Naive thymus-derived CD8-positive, alpha-beta T cell (primary cell): ENCODE measurements at regions not wholly inside any gene's neighbourhood (a gene's known extent, or its start where the extent isn't known, plus 50 kb on each side); places are given as distances from the start of the nearest gene placed in this dataset.

Source experiments
- ATAC-seq, 2 donors: fragments of 150-1000 bp; cut with Tn5 transposase in 1 of 2; sonication (Bioruptor Pico), chemical (Tn5 transposase) in 1 of 2; 1 replicate in 1 of 2; 2 replicates in 1 of 2; pipeline ENCODE4 v1.10.0; 2021; ENCODE audit warnings: mild to moderate bottlenecking in 2 of 2, moderate library complexity in 2 of 2
- POLR2A ChIA-PET: fragments of 350-600 bp; sonication (Branson Sonifier 250); formaldehyde crosslinking; loops from one replicate; lab custom pipeline; 2021; ENCODE audit warnings: antibody characterized with exemption; lab: Charles Lee
- DNase-seq, 10 donors: peaks; one replicate each; pipeline versions ENCODE4 v3.0.0 to v3.0.0-alpha.2; 2020 to 2022
- H3K27ac Mint-ChIP-seq, 10 donors: one replicate each; pipeline ENCODE4 v1.8.0; 2020 to 2022; ENCODE audit warnings: mild to moderate bottlenecking in 10 of 10, mixed read lengths in 10 of 10, moderate library complexity in 4 of 10, inconsistent platforms in 1 of 10
- H3K27me3 Mint-ChIP-seq, 5 donors: one replicate each; pipeline ENCODE4 v1.8.0; 2021 to 2022; ENCODE audit warnings: mixed read lengths in 5 of 5
- H3K36me3 Mint-ChIP-seq, 3 donors: one replicate each; pipeline ENCODE4 v1.8.0; 2020 to 2022; ENCODE audit warnings: mixed read lengths in 3 of 3, mild to moderate bottlenecking in 2 of 3, inconsistent platforms in 1 of 3
- H3K4me1 Mint-ChIP-seq, 4 donors: one replicate each; pipeline ENCODE4 v1.8.0; 2021 to 2022; ENCODE audit warnings: mixed read lengths in 4 of 4
- H3K4me3 Mint-ChIP-seq, 10 donors: one replicate each; pipeline ENCODE4 v1.8.0; 2020 to 2022; ENCODE audit warnings: mild to moderate bottlenecking in 10 of 10, mixed read lengths in 10 of 10, moderate library complexity in 6 of 10, inconsistent platforms in 1 of 10
- H3K9me3 Mint-ChIP-seq, 9 donors: one replicate each; pipeline ENCODE4 v1.8.0; 2020 to 2022; ENCODE audit warnings: mixed read lengths in 9 of 9, mild to moderate bottlenecking in 3 of 9, inconsistent platforms in 1 of 9, moderate library complexity in 1 of 9

GRCh38 chr21:33977721-33978369 lies 62.2 kb upstream of the ATP5PO start:
- Mint-ChIP-seq H3K27me3 (no peaks in the 10 kb centered on the region), H3K36me3 (peaks cover 0 to 5% (median 0%) of the 10 kb centered on the region in 3 donors), H3K9me3 (no peaks in the 10 kb centered on the region), H3K4me1 (peaks cover 31 to 64% (median 51%) of the 10 kb centered on the region in 4 donors), H3K4me3 (no peak overlapping the region), H3K27ac (peak overlapping the region in 9 of 10 donors; percentile 69 to 96 (median 88))
- DNase-seq (no peak), ATAC-seq (no peak)
- POLR2A ChIA-PET: interaction anchor here (0.6 to 3.8 kb wide), 3 partner anchors 10 to 29 kb away, joined by 3 to 28 read pairs (median 3); no protein-coding TSS in a partner anchor

- POLR2A ChIA-PET: interaction anchor here (0.6 to 3.8 kb wide), 5 partner anchors 11 to 45 kb away, joined by 3 to 28 read pairs (median 3); no protein-coding TSS in a partner anchor
- no peaks in the 10 kb centered on the region for H3K27me3 Mint-ChIP-seq
- H3K36me3 Mint-ChIP-seq: peaks cover 0 to 5% (median 3%) of the 10 kb centered on the region in 3 donors
- peaks cover 30 to 64% (median 51%) of the 10 kb centered on the region in 4 donors for H3K4me1 Mint-ChIP-seq
- H3K27ac Mint-ChIP-seq: peak overlapping the region; percentile 79 to 97 (median 90)
- peak overlapping the region in 9 of 10 donors; percentile 12 to 74 (median 71) for H3K4me3 Mint-ChIP-seq
- no peaks in the 10 kb centered on the region for H3K9me3 Mint-ChIP-seq
- DNase-seq: no peak
- ATAC-seq: no peak
Measured at GRCh38 chr21:33977017-33977720, 61.6 kb upstream of the ATP5PO start.

GRCh38 chr21:33976082-33977016 lies 60.7 kb upstream of the ATP5PO start:
- H3K4me3 Mint-ChIP-seq: peak overlapping the region; percentile 47 to 85 (median 72)
- peaks cover 0 to 11% (median 11%) of the 10 kb centered on the region in 3 donors for H3K36me3 Mint-ChIP-seq
- no peaks in the 10 kb centered on the region for H3K27me3 Mint-ChIP-seq
- ATAC-seq (peak; percentile 61 to 83), DNase-seq (peak in 7 of 10 donors; percentile 32 to 68 (median 37))
- POLR2A ChIA-PET: interaction anchor here (0.5 to 3.8 kb wide), 9 partner anchors 11 to 496 kb away, joined by 3 to 28 read pairs (median 3); no protein-coding TSS in a partner anchor
- H3K27ac Mint-ChIP-seq: peak overlapping the region; percentile 79 to 97 (median 90)
- peaks cover 34 to 65% (median 57%) of the 10 kb centered on the region in 4 donors for H3K4me1 Mint-ChIP-seq
- H3K9me3 Mint-ChIP-seq: no peaks in the 10 kb centered on the region

- DNase-seq (peak in 8 of 10 donors; percentile 13 to 64 (median 22)), ATAC-seq (peak; percentile 64 to 74)
- peaks cover 0 to 17% (median 15%) of the 10 kb centered on the region in 3 donors for H3K36me3 Mint-ChIP-seq
- POLR2A ChIA-PET: interaction anchor here (0.5 to 3.8 kb wide), 10 partner anchors 14 to 495 kb away, joined by 3 to 28 read pairs (median 3); no protein-coding TSS in a partner anchor
- H3K4me1 Mint-ChIP-seq: peaks cover 34 to 61% (median 55%) of the 10 kb centered on the region in 4 donors
- H3K4me3 Mint-ChIP-seq: peak overlapping the region; percentile 47 to 85 (median 72)
- H3K27me3 Mint-ChIP-seq: no peaks in the 10 kb centered on the region
- no peaks in the 10 kb centered on the region for H3K9me3 Mint-ChIP-seq
- peak overlapping the region; percentile 66 to 97 (median 90) for H3K27ac Mint-ChIP-seq
Measured at GRCh38 chr21:33975548-33976081, 60.0 kb upstream of the ATP5PO start.

GRCh38 chr21:33974513-33975468 lies 59.2 kb upstream of the ATP5PO start:
- peak in 1 of 2 donors; percentile 6 for ATAC-seq
- no peak for DNase-seq
- H3K36me3 Mint-ChIP-seq: peaks cover under 1 to 25% (median 23%) of the 10 kb centered on the region in 3 donors
- POLR2A ChIA-PET: interaction anchor here (1.0 to 3.8 kb wide), 5 partner anchors 13 to 51 kb away, joined by 3 to 28 read pairs (median 4); no protein-coding TSS in a partner anchor
- peak overlapping the region; percentile 41 to 97 (median 90) for H3K27ac Mint-ChIP-seq
- peak overlapping the region in 7 of 10 donors; percentile 5 to 74 (median 71) for H3K4me3 Mint-ChIP-seq
- H3K9me3 Mint-ChIP-seq: no peaks in the 10 kb centered on the region
- H3K27me3 Mint-ChIP-seq: no peaks in the 10 kb centered on the region
- peaks cover 36 to 57% (median 55%) of the 10 kb centered on the region in 4 donors for H3K4me1 Mint-ChIP-seq

GRCh38 chr21:33973268-33973667 lies 57.7 kb upstream of the ATP5PO start:
- POLR2A ChIA-PET: interaction anchor here (0.6 to 1.2 kb wide), 3 partner anchors 37 to 1016 kb away, joined by 3 to 4 read pairs (median 4); no protein-coding TSS in a partner anchor
- Mint-ChIP-seq H3K27ac (peak overlapping the region in 5 of 10 donors; percentile 33 to 69 (median 61)), H3K4me3 (no peak overlapping the region), H3K27me3 (no peaks in the 10 kb centered on the region), H3K4me1 (peaks cover 37 to 53% (median 50%) of the 10 kb centered on the region in 4 donors), H3K36me3 (peaks cover 5 to 34% (median 25%) of the 10 kb centered on the region in 3 donors), H3K9me3 (no peaks in the 10 kb centered on the region)
- no peak for DNase-seq
- ATAC-seq: no peak

GRCh38 chr21:33972539-33972938 lies 56.9 kb upstream of the ATP5PO start:
- DNase-seq: no peak
- H3K4me1 Mint-ChIP-seq: peaks cover 34 to 49% (median 46%) of the 10 kb centered on the region in 4 donors
- peaks cover 5 to 36% (median 25%) of the 10 kb centered on the region in 3 donors for H3K36me3 Mint-ChIP-seq
- no peak for ATAC-seq
- H3K27me3 Mint-ChIP-seq: no peaks in the 10 kb centered on the region
- H3K9me3 Mint-ChIP-seq: no peaks in the 10 kb centered on the region
- peak overlapping the region in 6 of 10 donors; percentile 39 to 83 (median 69) for H3K27ac Mint-ChIP-seq
- POLR2A ChIA-PET: interaction anchor here (1.2 kb wide), 1 partner anchor 36 kb away, joined by 4 read pairs; no protein-coding TSS in a partner anchor
- no peak overlapping the region for H3K4me3 Mint-ChIP-seq

- peaks cover 33 to 44% (median 38%) of the 10 kb centered on the region in 4 donors for H3K4me1 Mint-ChIP-seq
- H3K9me3 Mint-ChIP-seq: no peaks in the 10 kb centered on the region
- peak overlapping the region in 8 of 10 donors; percentile 1 to 83 (median 60) for H3K27ac Mint-ChIP-seq
- ATAC-seq (no peak), DNase-seq (no peak)
- peaks cover 9 to 43% (median 29%) of the 10 kb centered on the region in 3 donors for H3K36me3 Mint-ChIP-seq
- POLR2A ChIA-PET: interaction anchor here (0.7 kb wide), 2 partner anchors 32 to 175 kb away, joined by 3 to 5 read pairs; no protein-coding TSS in a partner anchor
- no peak overlapping the region for H3K4me3 Mint-ChIP-seq
- H3K27me3 Mint-ChIP-seq: no peaks in the 10 kb centered on the region
Measured at GRCh38 chr21:33971492-33972013, 55.9 kb upstream of the ATP5PO start.

GRCh38 chr21:33969581-33969980 lies 54.0 kb upstream of the ATP5PO start:
- Mint-ChIP-seq H3K4me1 (peaks cover 18 to 26% (median 20%) of the 10 kb centered on the region in 4 donors), H3K4me3 (no peak overlapping the region), H3K27ac (peak overlapping the region in 5 of 10 donors; percentile 7 to 79 (median 52)), H3K27me3 (no peaks in the 10 kb centered on the region), H3K36me3 (peaks cover 9 to 46% (median 26%) of the 10 kb centered on the region in 3 donors), H3K9me3 (no peaks in the 10 kb centered on the region)
- no peak for ATAC-seq
- DNase-seq: no peak
- POLR2A ChIA-PET: interaction anchor here (0.6 to 2.1 kb wide), 8 partner anchors 9 to 38 kb away, joined by 3 to 15 read pairs (median 3); no protein-coding TSS in a partner anchor

- no peak overlapping the region for H3K4me3 Mint-ChIP-seq
- H3K27me3 Mint-ChIP-seq: no peaks in the 10 kb centered on the region
- H3K27ac Mint-ChIP-seq: peak overlapping the region in 4 of 10 donors; percentile 27 to 79 (median 48)
- H3K4me1 Mint-ChIP-seq: peaks cover 19 to 26% (median 19%) of the 10 kb centered on the region in 4 donors
- H3K9me3 Mint-ChIP-seq: no peaks in the 10 kb centered on the region
- POLR2A ChIA-PET: interaction anchor here (0.6 to 2.1 kb wide), 6 partner anchors 8 to 229 kb away, joined by 3 to 15 read pairs (median 3); no protein-coding TSS in a partner anchor
- no peak for ATAC-seq
- H3K36me3 Mint-ChIP-seq: peaks cover 9 to 49% (median 26%) of the 10 kb centered on the region in 3 donors
- DNase-seq: no peak
Measured at GRCh38 chr21:33968995-33969348, 53.4 kb upstream of the ATP5PO start.
